ENCODE measurements at regions not wholly inside any gene's neighbourhood (a gene's known extent, or its start where the extent isn't known, plus 50 kb on each side); places are given as distances from the start of the nearest gene placed in this dataset.

- Histone ChIP-seq H3K27ac (no peak overlapping the region), H3K9me3 (no peaks in the 10 kb centered on the region), H3K4me1 (no peaks in the 10 kb centered on the region), H3K27me3 (no peaks in the 10 kb centered on the region), H3K4me3 (no peak overlapping the region), H3K36me3 (no peaks in the 10 kb centered on the region)
- intact Hi-C loops (cut with DNase I; ENCODE audit: low total_unique reads): no loop called here
- DNase-seq (ENCODE audit: low spot score in 2 of 2): no peak
- TF ChIP-seq POLR2A (IDR thresholded peaks at IDR 0.05) (no peak), CTCF (IDR thresholded peaks at IDR 0.05) (no peak), POLR2AphosphoS5 (IDR thresholded peaks at IDR 0.05) (no peak)
Observed at GRCh38 chr14:54192610-54193009, 204.2 kb upstream of the CDKN3 start.

GRCh38 chr14:54193871-54194270 is 202.9 kb upstream of the CDKN3 start:
- TF ChIP-seq POLR2A (IDR thresholded peaks at IDR 0.05) (no peak), CTCF (IDR thresholded peaks at IDR 0.05) (no peak), POLR2AphosphoS5 (IDR thresholded peaks at IDR 0.05) (no peak)
- H3K4me3 ChIP-seq: no peak overlapping the region
- H3K9me3 ChIP-seq: no peaks in the 10 kb centered on the region
- intact Hi-C loops (cut with DNase I; ENCODE audit: low total_unique reads): no loop called here
- no peaks in the 10 kb centered on the region for H3K27me3 ChIP-seq
- DNase-seq (ENCODE audit: low spot score in 2 of 2): no peak
- H3K27ac ChIP-seq: no peak overlapping the region
- H3K36me3 ChIP-seq: no peaks in the 10 kb centered on the region
- no peaks in the 10 kb centered on the region for H3K4me1 ChIP-seq

GRCh38 chr14:54194501-54194900 is 202.3 kb upstream of the CDKN3 start:
- Histone ChIP-seq H3K27me3 (no peaks in the 10 kb centered on the region), H3K4me3 (no peak overlapping the region), H3K4me1 (no peaks in the 10 kb centered on the region), H3K9me3 (no peaks in the 10 kb centered on the region), H3K36me3 (no peaks in the 10 kb centered on the region), H3K27ac (no peak overlapping the region)
- no peak for TF ChIP-seq POLR2AphosphoS5 (IDR thresholded peaks at IDR 0.05)
- TF ChIP-seq POLR2A (IDR thresholded peaks at IDR 0.05): no peak
- TF ChIP-seq CTCF (IDR thresholded peaks at IDR 0.05): no peak
- intact Hi-C loops (cut with DNase I; ENCODE audit: low total_unique reads): no loop called here
- no peak for DNase-seq (ENCODE audit: low spot score in 2 of 2)

GRCh38 chr14:54197369-54197768 is 199.4 kb upstream of the CDKN3 start:
- Histone ChIP-seq H3K27ac (no peak overlapping the region), H3K4me1 (no peaks in the 10 kb centered on the region), H3K4me3 (no peak overlapping the region), H3K36me3 (no peaks in the 10 kb centered on the region), H3K27me3 (no peaks in the 10 kb centered on the region), H3K9me3 (no peaks in the 10 kb centered on the region)
- intact Hi-C loops (cut with DNase I; ENCODE audit: low total_unique reads): no loop called here
- TF ChIP-seq POLR2A (IDR thresholded peaks at IDR 0.05): no peak
- no peak for TF ChIP-seq POLR2AphosphoS5 (IDR thresholded peaks at IDR 0.05)
- TF ChIP-seq CTCF (IDR thresholded peaks at IDR 0.05): no peak
- no peak for DNase-seq (ENCODE audit: low spot score in 2 of 2)

- no peaks in the 10 kb centered on the region for H3K36me3 ChIP-seq
- no peaks in the 10 kb centered on the region for H3K9me3 ChIP-seq
- no peak overlapping the region for H3K27ac ChIP-seq
- no peaks in the 10 kb centered on the region for H3K4me1 ChIP-seq
- DNase-seq (ENCODE audit: low spot score in 2 of 2): no peak
- intact Hi-C loops (cut with DNase I; ENCODE audit: low total_unique reads): no loop called here
- no peak overlapping the region for H3K4me3 ChIP-seq
- TF ChIP-seq POLR2AphosphoS5 (IDR thresholded peaks at IDR 0.05): no peak
- TF ChIP-seq CTCF (IDR thresholded peaks at IDR 0.05): no peak
- TF ChIP-seq POLR2A (IDR thresholded peaks at IDR 0.05): no peak
- H3K27me3 ChIP-seq: no peaks in the 10 kb centered on the region
Observed at GRCh38 chr14:54200726-54201125, 196.1 kb upstream of the CDKN3 start.
